ENCODE measurements at regions not wholly inside any gene's neighbourhood (a gene's known extent, or its start where the extent isn't known, plus 50 kb on each side); places are given as distances from the start of the nearest gene placed in this dataset.
"Not testable (repeated sequence)": the region's sequence is repeated elsewhere in the genome, so short reads cannot be mapped to it uniquely, and the experiment has no call there.

DNA sequence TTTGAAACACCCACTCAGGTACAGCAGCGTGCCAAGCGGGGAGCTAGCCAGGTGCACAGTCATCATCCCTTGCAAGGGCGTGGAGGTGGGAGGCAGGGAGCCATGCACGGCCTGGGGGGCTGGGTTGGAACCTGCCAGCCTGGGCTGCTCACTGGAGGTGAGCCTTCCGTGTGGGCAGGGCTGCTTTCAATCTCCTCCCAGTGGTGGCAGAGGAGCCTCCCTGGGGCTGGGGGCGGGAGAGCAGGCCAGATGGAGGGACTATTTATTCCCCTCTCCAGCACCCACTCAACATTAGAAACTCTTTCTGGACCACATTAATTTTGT lies 90.3 kb downstream of the KATNIP start:
- intact Hi-C loops (cut with micrococcal nuclease): no loop called here
- Histone ChIP-seq H3K27me3 (ENCODE audit: low read depth) (no peaks in the 10 kb centered on the region), H3K9me3 (replicated peaks) (no peaks in the 10 kb centered on the region), H3K27ac (replicated peaks) (no peak overlapping the region), H3K36me3 (peaks cover under 1% of the 10 kb centered on the region), H3K4me3 (no peak overlapping the region), H3K4me1 (no peaks in the 10 kb centered on the region)
- DNase-seq: no peak
- TF ChIP-seq, protein P1, sequence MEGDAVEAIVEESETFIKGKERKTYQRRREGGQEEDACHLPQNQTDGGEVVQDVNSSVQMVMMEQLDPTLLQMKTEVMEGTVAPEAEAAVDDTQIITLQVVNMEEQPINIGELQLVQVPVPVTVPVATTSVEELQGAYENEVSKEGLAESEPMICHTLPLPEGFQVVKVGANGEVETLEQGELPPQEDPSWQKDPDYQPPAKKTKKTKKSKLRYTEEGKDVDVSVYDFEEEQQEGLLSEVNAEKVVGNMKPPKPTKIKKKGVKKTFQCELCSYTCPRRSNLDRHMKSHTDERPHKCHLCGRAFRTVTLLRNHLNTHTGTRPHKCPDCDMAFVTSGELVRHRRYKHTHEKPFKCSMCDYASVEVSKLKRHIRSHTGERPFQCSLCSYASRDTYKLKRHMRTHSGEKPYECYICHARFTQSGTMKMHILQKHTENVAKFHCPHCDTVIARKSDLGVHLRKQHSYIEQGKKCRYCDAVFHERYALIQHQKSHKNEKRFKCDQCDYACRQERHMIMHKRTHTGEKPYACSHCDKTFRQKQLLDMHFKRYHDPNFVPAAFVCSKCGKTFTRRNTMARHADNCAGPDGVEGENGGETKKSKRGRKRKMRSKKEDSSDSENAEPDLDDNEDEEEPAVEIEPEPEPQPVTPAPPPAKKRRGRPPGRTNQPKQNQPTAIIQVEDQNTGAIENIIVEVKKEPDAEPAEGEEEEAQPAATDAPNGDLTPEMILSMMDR (IDR thresholded peaks at IDR 0.05; ENCODE audit: borderline replicate concordance): no peak

DNA sequence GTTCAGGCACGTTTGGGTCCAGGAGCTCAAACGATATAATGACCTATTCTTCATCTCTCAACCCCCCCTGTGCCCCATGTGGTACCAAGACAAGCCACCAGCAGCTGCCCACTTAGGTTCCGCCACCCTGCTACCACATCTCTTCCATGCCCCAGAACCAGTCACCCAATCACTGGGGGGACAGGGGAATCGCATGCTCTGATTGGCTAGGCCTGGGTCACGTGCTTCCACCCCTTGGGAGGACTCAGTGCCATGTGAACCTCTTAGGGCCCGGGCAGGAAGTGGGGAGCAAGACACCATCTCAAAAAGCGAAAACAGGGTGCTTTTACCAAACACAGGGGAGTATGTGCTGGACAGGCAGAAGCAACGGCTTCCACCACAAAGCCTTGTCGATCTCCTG lies 91.3 kb downstream of the KATNIP start:
- H3K9me3 ChIP-seq (replicated peaks): no peaks in the 10 kb centered on the region
- TF ChIP-seq, protein P1 (IDR thresholded peaks at IDR 0.05; ENCODE audit: borderline replicate concordance): no peak
- no peaks in the 10 kb centered on the region for H3K4me1 ChIP-seq
- H3K36me3 ChIP-seq: no peaks in the 10 kb centered on the region
- DNase-seq: no peak
- H3K4me3 ChIP-seq: no peak overlapping the region
- H3K27ac ChIP-seq (replicated peaks): no peak overlapping the region
- intact Hi-C loops (cut with micrococcal nuclease): no loop called here
- no peaks in the 10 kb centered on the region for H3K27me3 ChIP-seq (ENCODE audit: low read depth)

DNA sequence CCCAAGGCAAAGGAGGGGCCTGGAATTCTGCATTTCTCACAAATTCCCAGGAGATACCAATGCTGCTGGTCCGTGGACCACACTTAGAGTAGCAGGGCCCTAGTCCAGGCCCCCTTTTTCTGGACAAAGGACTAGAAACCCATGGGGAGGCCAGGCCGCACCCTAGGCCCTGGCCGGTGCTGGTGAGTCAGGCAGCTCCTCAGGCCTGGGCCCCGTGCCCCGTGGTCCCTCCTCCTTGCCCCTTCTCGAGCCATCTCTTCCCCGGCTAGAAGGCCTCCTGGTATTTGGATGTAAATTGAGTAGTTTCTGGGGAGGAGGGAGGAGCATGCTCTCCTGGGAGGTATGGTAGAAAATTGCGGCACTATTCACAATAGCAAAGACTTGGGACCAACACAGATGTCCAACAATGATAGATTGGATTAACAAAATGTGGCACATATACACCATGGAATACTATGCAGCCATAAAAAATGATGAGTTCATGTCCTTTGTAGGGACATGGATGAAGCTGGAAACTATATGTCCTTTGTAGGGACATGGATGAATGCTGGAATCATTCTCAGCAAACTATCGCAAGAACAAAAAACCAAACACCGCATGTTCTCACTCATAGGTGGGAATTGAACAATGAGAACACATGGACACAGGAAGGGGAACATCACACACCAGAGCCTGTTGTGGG lies 91.9 kb downstream of the KATNIP start:
- intact Hi-C loops (cut with micrococcal nuclease); H3K4me1 ChIP-seq; H3K4me3 ChIP-seq; H3K27ac ChIP-seq (replicated peaks); H3K27me3 ChIP-seq (ENCODE audit: low read depth); H3K36me3 ChIP-seq; H3K9me3 ChIP-seq (replicated peaks); DNase-seq: not testable (repeated sequence)

DNA sequence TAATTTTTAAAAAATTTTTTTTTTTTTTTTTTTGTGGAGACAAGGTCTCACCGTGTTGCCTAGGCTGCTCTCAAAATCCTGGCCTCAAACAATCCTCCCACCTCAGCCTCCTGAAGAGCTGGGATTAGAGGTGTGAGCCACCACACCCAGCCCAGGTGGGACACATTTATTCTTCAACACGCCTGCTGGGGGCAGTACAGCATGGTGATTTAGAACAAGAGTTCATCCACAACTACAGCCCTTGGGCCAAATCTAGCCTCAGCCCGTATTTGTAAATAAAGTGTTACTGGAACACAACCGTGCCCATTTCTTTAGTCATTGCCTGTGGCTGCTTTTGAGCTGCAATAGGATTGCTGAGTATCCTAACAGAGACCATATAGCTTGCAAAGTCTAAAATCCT lies 92.8 kb downstream of the KATNIP start:
- Histone ChIP-seq H3K36me3 (no peaks in the 10 kb centered on the region), H3K4me1 (no peaks in the 10 kb centered on the region), H3K27me3 (ENCODE audit: low read depth) (no peaks in the 10 kb centered on the region), H3K9me3 (replicated peaks) (no peaks in the 10 kb centered on the region), H3K27ac (replicated peaks) (no peak overlapping the region), H3K4me3 (no peak overlapping the region)
- TF ChIP-seq, protein P1 (IDR thresholded peaks at IDR 0.05; ENCODE audit: borderline replicate concordance): peak; percentile 39
- no peak for DNase-seq
- intact Hi-C loops (cut with micrococcal nuclease): no loop called here

DNA sequence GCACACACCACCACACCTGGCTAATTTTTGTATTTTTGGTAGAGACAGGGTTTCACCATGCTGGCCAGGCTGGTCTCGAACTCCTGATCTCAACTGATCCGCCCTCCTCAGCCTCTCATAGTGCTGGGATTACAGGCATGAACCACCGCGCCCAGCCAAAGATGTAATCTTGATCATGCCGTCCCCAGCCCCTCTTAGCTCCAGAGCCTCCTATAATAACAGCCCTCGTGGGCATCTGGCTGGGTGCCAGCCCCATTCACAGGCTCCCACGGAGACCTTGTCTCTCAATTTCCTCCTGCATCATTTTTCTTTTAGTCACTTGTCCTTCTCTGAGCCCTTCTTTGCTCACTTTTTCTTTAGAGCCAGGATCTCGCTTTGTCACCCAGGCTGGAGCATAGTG lies 94.2 kb downstream of the KATNIP start:
- no peak overlapping the region for H3K27ac ChIP-seq (replicated peaks)
- TF ChIP-seq, protein P1 (IDR thresholded peaks at IDR 0.05; ENCODE audit: borderline replicate concordance): no peak
- no peak for DNase-seq
- H3K9me3 ChIP-seq (replicated peaks): no peaks in the 10 kb centered on the region
- no peaks in the 10 kb centered on the region for H3K27me3 ChIP-seq (ENCODE audit: low read depth)
- intact Hi-C loops (cut with micrococcal nuclease): no loop called here
- no peaks in the 10 kb centered on the region for H3K4me1 ChIP-seq
- H3K36me3 ChIP-seq: peaks cover 11% of the 10 kb centered on the region
- H3K4me3 ChIP-seq: no peak overlapping the region

DNA sequence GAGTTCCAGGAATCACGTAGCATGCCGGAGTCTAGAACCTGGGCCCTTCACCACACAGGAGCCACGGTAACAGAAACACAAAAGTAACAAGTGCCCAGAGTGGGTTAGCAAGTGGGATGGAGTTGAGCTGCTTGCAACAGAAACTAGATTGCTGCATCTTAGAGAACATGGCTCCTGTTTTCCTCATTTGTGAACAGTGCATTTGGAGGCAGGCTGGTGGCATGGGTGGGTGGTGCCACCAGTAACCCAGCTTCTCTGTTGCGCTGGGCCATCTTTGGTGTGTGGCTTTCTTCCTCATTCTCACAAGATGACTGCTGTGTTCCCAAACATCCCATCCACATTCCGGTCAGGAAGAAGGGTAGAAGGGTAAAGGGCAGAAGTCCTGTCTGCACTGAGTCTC lies 95.5 kb downstream of the KATNIP start:
- intact Hi-C loops (cut with micrococcal nuclease): no loop called here
- Histone ChIP-seq H3K4me3 (no peak overlapping the region), H3K27ac (replicated peaks) (no peak overlapping the region)

More for the DNA sequence above, 95.5 kb downstream of the KATNIP start:
- Histone ChIP-seq H3K27me3 (ENCODE audit: low read depth) (no peaks in the 10 kb centered on the region), H3K4me1 (peaks cover 6% of the 10 kb centered on the region), H3K9me3 (replicated peaks) (no peaks in the 10 kb centered on the region), H3K36me3 (peaks cover 14% of the 10 kb centered on the region)
- no peak for DNase-seq
- TF ChIP-seq, protein P1 (IDR thresholded peaks at IDR 0.05; ENCODE audit: borderline replicate concordance): no peak
